ENCODE measurements at regions not wholly inside any gene's neighbourhood (a gene's known extent, or its start where the extent isn't known, plus 50 kb on each side); places are given as distances from the start of the nearest gene placed in this dataset.

- H3K4me1 Mint-ChIP-seq (ENCODE audit: low read depth, unreplicated experiment): peaks cover 30% of the 10 kb centered on the region
- no peak for TF ChIP-seq CTCF (IDR thresholded peaks at IDR 0.05; ENCODE audit: partially characterized antibody, unreplicated experiment)
- H3K27ac Mint-ChIP-seq (ENCODE audit: unreplicated experiment): peak overlapping the region; percentile 96
- peaks cover 6% of the 10 kb centered on the region for H3K36me3 Mint-ChIP-seq (ENCODE audit: unreplicated experiment)
- peaks cover 5% of the 10 kb centered on the region for H3K27me3 Mint-ChIP-seq (ENCODE audit: unreplicated experiment)
- peaks cover 8% of the 10 kb centered on the region for H3K9me3 Mint-ChIP-seq (ENCODE audit: unreplicated experiment)
- peak overlapping the region; percentile 63 for H3K4me3 Mint-ChIP-seq (ENCODE audit: unreplicated experiment)
- no peak for DNase-seq
These were observed 773.0 kb downstream of the MTRR start for GRCh38 chr5:8641786-8642505.

GRCh38 chr5:8644377-8644776, 775.4 kb downstream of the MTRR start:
- no peak for TF ChIP-seq CTCF (IDR thresholded peaks at IDR 0.05; ENCODE audit: partially characterized antibody, unreplicated experiment)
- Mint-ChIP-seq H3K9me3 (ENCODE audit: unreplicated experiment) (peaks cover 8% of the 10 kb centered on the region), H3K27ac (ENCODE audit: unreplicated experiment) (no peak overlapping the region), H3K4me3 (ENCODE audit: unreplicated experiment) (no peak overlapping the region), H3K4me1 (ENCODE audit: low read depth, unreplicated experiment) (peaks cover 28% of the 10 kb centered on the region), H3K36me3 (ENCODE audit: unreplicated experiment) (peaks cover 6% of the 10 kb centered on the region), H3K27me3 (ENCODE audit: unreplicated experiment) (peaks cover 5% of the 10 kb centered on the region)
- DNase-seq: no peak

- peaks cover 4% of the 10 kb centered on the region for H3K27me3 Mint-ChIP-seq (ENCODE audit: unreplicated experiment)
- H3K27ac Mint-ChIP-seq (ENCODE audit: unreplicated experiment): no peak overlapping the region
- H3K36me3 Mint-ChIP-seq (ENCODE audit: unreplicated experiment): peaks cover 5% of the 10 kb centered on the region
- peaks cover 7% of the 10 kb centered on the region for H3K9me3 Mint-ChIP-seq (ENCODE audit: unreplicated experiment)
- TF ChIP-seq CTCF (IDR thresholded peaks at IDR 0.05; ENCODE audit: partially characterized antibody, unreplicated experiment): no peak
- no peak overlapping the region for H3K4me3 Mint-ChIP-seq (ENCODE audit: unreplicated experiment)
- H3K4me1 Mint-ChIP-seq (ENCODE audit: low read depth, unreplicated experiment): peaks cover 24% of the 10 kb centered on the region
- DNase-seq: no peak
These were observed 778.2 kb downstream of the MTRR start for GRCh38 chr5:8647111-8647510.

- Mint-ChIP-seq H3K4me3 (ENCODE audit: unreplicated experiment) (no peak overlapping the region), H3K4me1 (ENCODE audit: low read depth, unreplicated experiment) (peaks cover 16% of the 10 kb centered on the region), H3K27me3 (ENCODE audit: unreplicated experiment) (peaks cover 1% of the 10 kb centered on the region), H3K27ac (ENCODE audit: unreplicated experiment) (peak overlapping the region; percentile 87), H3K9me3 (ENCODE audit: unreplicated experiment) (peaks cover 1% of the 10 kb centered on the region), H3K36me3 (ENCODE audit: unreplicated experiment) (peaks cover 5% of the 10 kb centered on the region)
- DNase-seq: no peak
- TF ChIP-seq CTCF (IDR thresholded peaks at IDR 0.05; ENCODE audit: partially characterized antibody, unreplicated experiment): no peak
These were observed 781.2 kb downstream of the MTRR start for GRCh38 chr5:8650186-8650585.

- H3K4me1 Mint-ChIP-seq (ENCODE audit: low read depth, unreplicated experiment): peaks cover 8% of the 10 kb centered on the region
- H3K27me3 Mint-ChIP-seq (ENCODE audit: unreplicated experiment): peaks cover 3% of the 10 kb centered on the region
- H3K4me3 Mint-ChIP-seq (ENCODE audit: unreplicated experiment): no peak overlapping the region
- TF ChIP-seq CTCF (IDR thresholded peaks at IDR 0.05; ENCODE audit: partially characterized antibody, unreplicated experiment): no peak
- H3K36me3 Mint-ChIP-seq (ENCODE audit: unreplicated experiment): no peaks in the 10 kb centered on the region
- DNase-seq: no peak
- H3K9me3 Mint-ChIP-seq (ENCODE audit: unreplicated experiment): peaks cover 2% of the 10 kb centered on the region
- H3K27ac Mint-ChIP-seq (ENCODE audit: unreplicated experiment): no peak overlapping the region
These were observed 791.4 kb downstream of the MTRR start for GRCh38 chr5:8660133-8660893.
